Esophagus squamous epithelium (tissue), 4 donors: ENCODE measurements at regions not wholly inside any gene's neighbourhood (a gene's known extent, or its start where the extent isn't known, plus 50 kb on each side); places are given as distances from the start of the nearest gene placed in this dataset.

Source experiments
- POLR2A ChIP-seq, 4 donors: fragments of 450-650 bp; IDR thresholded peaks; one replicate each; pipeline ENCODE4 v1.6.1; 2017; ENCODE audit warnings: antibody characterized with exemption in 4 of 4, mild to moderate bottlenecking in 4 of 4, moderate library complexity in 3 of 4
- TF ChIP-seq, protein P1 (sequence below), 6 experiments: fragments of 450-650 bp in 4 of 6; fragments of 200-600 bp in 2 of 6; sonication (generic) in 2 of 6; IDR thresholded peaks; one replicate each; pipeline ENCODE4 v1.5.1; 2016 to 2019; ENCODE audit warnings: antibody characterized with exemption in 6 of 6, mild to moderate bottlenecking in 4 of 6, moderate library complexity in 4 of 6

DNA sequence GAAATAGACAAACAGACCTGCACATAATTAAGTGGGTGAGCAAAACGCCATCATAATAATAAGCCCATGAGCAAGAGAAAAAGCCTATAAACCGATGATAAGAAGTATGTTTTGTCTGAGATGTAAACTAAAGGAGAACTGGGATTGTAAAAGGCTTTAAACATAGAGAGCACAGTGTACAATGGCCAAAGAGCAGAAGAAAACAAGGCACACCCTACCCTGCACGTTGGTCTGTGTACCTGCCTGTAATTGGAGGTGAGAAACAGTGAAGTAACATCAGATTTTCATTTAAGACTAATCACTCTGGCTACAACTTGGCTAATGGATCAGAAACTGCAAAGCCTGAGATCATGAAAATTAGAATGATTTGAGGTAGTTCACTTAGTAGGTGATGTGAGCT, 1094.7 kb upstream of the GYPC start:
- TF ChIP-seq, protein P1, sequence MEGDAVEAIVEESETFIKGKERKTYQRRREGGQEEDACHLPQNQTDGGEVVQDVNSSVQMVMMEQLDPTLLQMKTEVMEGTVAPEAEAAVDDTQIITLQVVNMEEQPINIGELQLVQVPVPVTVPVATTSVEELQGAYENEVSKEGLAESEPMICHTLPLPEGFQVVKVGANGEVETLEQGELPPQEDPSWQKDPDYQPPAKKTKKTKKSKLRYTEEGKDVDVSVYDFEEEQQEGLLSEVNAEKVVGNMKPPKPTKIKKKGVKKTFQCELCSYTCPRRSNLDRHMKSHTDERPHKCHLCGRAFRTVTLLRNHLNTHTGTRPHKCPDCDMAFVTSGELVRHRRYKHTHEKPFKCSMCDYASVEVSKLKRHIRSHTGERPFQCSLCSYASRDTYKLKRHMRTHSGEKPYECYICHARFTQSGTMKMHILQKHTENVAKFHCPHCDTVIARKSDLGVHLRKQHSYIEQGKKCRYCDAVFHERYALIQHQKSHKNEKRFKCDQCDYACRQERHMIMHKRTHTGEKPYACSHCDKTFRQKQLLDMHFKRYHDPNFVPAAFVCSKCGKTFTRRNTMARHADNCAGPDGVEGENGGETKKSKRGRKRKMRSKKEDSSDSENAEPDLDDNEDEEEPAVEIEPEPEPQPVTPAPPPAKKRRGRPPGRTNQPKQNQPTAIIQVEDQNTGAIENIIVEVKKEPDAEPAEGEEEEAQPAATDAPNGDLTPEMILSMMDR (IDR thresholded peaks at IDR 0.05): no peak
- TF ChIP-seq POLR2A (IDR thresholded peaks at IDR 0.05): no peak
